ENCODE measurements at regions not wholly inside any gene's neighbourhood (a gene's known extent, or its start where the extent isn't known, plus 50 kb on each side); places are given as distances from the start of the nearest gene placed in this dataset.

- no peak for DNase-seq (ENCODE audit: low read depth)
- no peak overlapping the region for H3K4me3 ChIP-seq (ENCODE audit: low read depth, low read length)
- no peak for TF ChIP-seq CTCF (conservative IDR thresholded peaks at IDR 0.05; ENCODE audit: low read depth, low read length)
Observed at GRCh38 chr18:4817665-4818064, 362.6 kb upstream of the DLGAP1 start.

DNA sequence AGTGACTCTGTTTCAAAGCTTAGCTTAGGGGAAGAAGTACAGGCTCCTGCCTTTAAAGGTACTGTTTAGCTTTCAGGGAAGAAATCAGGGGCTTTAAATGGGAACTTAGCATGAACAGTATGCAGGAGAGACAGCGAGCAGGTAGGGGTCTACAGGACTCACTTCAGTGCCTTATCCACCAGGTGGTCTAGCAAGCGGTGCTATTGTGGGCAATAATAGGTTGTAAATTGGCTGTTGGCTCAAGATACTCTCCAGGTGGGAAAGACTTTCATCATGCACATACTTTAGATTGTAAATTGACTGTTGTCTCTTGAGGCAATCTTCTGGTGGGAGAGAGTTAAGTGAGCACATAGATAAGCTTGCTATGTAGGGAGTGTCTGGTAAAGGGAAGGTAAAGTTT is 358.6 kb upstream of the DLGAP1 start:
- DNase-seq (ENCODE audit: low read depth) = no peak
- TF ChIP-seq CTCF (conservative IDR thresholded peaks at IDR 0.05; ENCODE audit: low read depth, low read length) = no peak
- H3K4me3 ChIP-seq (ENCODE audit: low read depth, low read length) = no peak overlapping the region

- H3K4me3 ChIP-seq (ENCODE audit: low read depth, low read length) = no peak overlapping the region
- DNase-seq (ENCODE audit: low read depth) = no peak
- no peak for TF ChIP-seq CTCF (conservative IDR thresholded peaks at IDR 0.05; ENCODE audit: low read depth, low read length)
Observed at GRCh38 chr18:4808891-4809290, 353.8 kb upstream of the DLGAP1 start.

DNA sequence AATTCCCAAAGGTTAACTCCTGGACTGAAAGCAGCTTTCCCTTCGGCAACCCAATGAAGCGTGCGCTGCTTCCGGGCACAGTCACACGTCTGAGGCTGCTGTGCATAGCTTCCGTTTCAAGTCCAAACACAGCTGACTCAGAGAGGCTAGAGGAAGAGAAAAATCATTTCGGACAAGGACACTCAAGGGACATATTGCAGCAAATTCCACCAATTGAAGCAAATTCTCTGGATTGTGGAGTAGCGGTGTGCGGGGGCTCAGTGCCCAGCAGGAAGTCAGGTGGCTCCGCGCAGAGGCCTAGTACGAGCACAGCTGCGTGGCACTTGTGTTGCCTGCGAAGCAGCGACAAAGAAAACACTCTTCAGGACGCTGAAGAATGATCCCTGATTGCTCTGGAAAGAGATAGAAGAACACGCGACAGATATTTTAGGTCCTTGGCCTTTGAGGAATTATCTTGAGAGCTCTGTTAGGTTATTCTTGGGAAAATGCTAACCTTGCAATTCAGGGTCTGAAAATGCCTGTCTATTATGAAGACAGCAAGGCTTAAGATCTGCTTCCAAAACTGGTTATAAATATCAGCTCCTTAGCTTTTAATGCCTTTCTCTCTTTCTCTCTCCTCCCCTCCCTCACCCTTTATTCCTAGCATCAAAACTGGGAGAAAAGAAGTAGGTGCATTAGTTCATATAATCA is 352.6 kb upstream of the DLGAP1 start:
- no peak overlapping the region for H3K4me3 ChIP-seq (ENCODE audit: low read depth, low read length)
- no peak for DNase-seq (ENCODE audit: low read depth)
- no peak for TF ChIP-seq CTCF (conservative IDR thresholded peaks at IDR 0.05; ENCODE audit: low read depth, low read length)

GRCh38 chr18:4806331-4806730 is 351.2 kb upstream of the DLGAP1 start:
- TF ChIP-seq CTCF (conservative IDR thresholded peaks at IDR 0.05; ENCODE audit: low read depth, low read length) = no peak
- H3K4me3 ChIP-seq (ENCODE audit: low read depth, low read length) = no peak overlapping the region
- DNase-seq (ENCODE audit: low read depth) = no peak

DNA sequence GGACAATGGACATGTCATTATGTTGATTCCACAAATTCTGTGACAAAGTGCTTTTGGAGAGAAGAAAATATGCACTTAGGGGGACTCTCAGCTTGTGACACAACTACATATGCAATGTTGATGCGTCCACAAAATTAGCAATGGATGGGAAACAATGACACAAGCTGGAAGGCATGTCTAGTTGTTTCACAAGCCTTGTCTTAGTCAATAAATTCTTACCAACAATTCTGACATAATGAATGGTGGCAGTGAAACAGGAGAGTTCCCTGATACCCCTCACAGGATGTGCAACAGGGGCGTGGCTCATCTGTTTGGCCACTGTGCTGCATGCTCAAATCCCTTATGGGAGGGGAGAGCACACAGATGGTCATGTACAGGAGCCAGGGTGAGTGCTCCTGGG is 347.2 kb upstream of the DLGAP1 start:
- TF ChIP-seq CTCF (conservative IDR thresholded peaks at IDR 0.05; ENCODE audit: low read depth, low read length) = no peak
- DNase-seq (ENCODE audit: low read depth) = no peak

GRCh38 chr18:4801151-4801550 is 346.0 kb upstream of the DLGAP1 start:
- DNase-seq (ENCODE audit: low read depth) = no peak
- TF ChIP-seq CTCF (conservative IDR thresholded peaks at IDR 0.05; ENCODE audit: low read depth, low read length) = no peak
- no peak overlapping the region for H3K4me3 ChIP-seq (ENCODE audit: low read depth, low read length)

More for the DNA sequence above, 347.2 kb upstream of the DLGAP1 start:
- H3K4me3 ChIP-seq (ENCODE audit: low read depth, low read length) = no peak overlapping the region

Data from choroid plexus epithelial cell (primary cell).